Gastrocnemius medialis (tissue), 4 donors: ENCODE measurements at regions not wholly inside any gene's neighbourhood (a gene's known extent, or its start where the extent isn't known, plus 50 kb on each side); places are given as distances from the start of the nearest gene placed in this dataset.
"Not testable (repeated sequence)": the region's sequence is repeated elsewhere in the genome, so short reads cannot be mapped to it uniquely, and the experiment has no call there.

Experiments used
- POLR2A ChIP-seq, 2 donors: fragments of 450-650 bp; IDR thresholded peaks; one replicate each; pipeline ENCODE4 v1.6.1; 2017; ENCODE audit warnings: antibody characterized with exemption in 2 of 2, mild to moderate bottlenecking in 2 of 2, moderate library complexity in 2 of 2
- TF ChIP-seq, protein P1 (sequence below), 5 experiments: fragments of 450-650 bp in 3 of 5; fragments of 200-600 bp in 2 of 5; sonication (generic) in 2 of 5; IDR thresholded peaks in 4 of 5; conservative IDR thresholded peaks in 1 of 5; 1 replicate in 4 of 5; 2 replicates in 1 of 5; pipeline ENCODE4 v1.5.1; 2016 to 2019; ENCODE audit warnings: antibody characterized with exemption in 5 of 5, mild to moderate bottlenecking in 3 of 5, moderate library complexity in 3 of 5

DNA sequence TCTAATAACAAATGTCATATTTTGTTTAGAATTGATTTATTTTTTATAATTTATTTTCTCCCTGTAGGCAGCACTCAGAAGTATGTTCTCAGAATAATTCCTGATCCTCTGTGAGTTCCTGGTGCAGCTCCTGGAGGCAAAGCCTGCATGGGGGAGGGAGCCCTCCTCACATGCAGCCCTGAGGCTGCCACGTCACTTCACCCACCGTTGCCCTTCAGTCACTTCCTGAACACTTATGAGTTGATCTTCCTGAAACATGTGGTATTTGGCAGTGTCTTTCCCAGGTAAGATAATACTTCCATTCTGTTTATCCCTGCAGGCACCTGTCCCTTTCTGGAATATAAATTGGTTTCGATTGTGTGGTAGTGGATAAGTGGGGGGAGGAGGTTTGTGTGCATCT is 95.9 kb upstream of the GOLGA6L6 start:
- TF ChIP-seq POLR2A (IDR thresholded peaks at IDR 0.05) = not testable (repeated sequence)
- TF ChIP-seq, protein P1, sequence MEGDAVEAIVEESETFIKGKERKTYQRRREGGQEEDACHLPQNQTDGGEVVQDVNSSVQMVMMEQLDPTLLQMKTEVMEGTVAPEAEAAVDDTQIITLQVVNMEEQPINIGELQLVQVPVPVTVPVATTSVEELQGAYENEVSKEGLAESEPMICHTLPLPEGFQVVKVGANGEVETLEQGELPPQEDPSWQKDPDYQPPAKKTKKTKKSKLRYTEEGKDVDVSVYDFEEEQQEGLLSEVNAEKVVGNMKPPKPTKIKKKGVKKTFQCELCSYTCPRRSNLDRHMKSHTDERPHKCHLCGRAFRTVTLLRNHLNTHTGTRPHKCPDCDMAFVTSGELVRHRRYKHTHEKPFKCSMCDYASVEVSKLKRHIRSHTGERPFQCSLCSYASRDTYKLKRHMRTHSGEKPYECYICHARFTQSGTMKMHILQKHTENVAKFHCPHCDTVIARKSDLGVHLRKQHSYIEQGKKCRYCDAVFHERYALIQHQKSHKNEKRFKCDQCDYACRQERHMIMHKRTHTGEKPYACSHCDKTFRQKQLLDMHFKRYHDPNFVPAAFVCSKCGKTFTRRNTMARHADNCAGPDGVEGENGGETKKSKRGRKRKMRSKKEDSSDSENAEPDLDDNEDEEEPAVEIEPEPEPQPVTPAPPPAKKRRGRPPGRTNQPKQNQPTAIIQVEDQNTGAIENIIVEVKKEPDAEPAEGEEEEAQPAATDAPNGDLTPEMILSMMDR (IDR thresholded peaks at IDR 0.05 in 4 of 5, conservative IDR thresholded peaks at IDR 0.05 in 1 of 5) = not testable (repeated sequence)
